ENCODE measurements at regions not wholly inside any gene's neighbourhood (a gene's known extent, or its start where the extent isn't known, plus 50 kb on each side); places are given as distances from the start of the nearest gene placed in this dataset.

DNA sequence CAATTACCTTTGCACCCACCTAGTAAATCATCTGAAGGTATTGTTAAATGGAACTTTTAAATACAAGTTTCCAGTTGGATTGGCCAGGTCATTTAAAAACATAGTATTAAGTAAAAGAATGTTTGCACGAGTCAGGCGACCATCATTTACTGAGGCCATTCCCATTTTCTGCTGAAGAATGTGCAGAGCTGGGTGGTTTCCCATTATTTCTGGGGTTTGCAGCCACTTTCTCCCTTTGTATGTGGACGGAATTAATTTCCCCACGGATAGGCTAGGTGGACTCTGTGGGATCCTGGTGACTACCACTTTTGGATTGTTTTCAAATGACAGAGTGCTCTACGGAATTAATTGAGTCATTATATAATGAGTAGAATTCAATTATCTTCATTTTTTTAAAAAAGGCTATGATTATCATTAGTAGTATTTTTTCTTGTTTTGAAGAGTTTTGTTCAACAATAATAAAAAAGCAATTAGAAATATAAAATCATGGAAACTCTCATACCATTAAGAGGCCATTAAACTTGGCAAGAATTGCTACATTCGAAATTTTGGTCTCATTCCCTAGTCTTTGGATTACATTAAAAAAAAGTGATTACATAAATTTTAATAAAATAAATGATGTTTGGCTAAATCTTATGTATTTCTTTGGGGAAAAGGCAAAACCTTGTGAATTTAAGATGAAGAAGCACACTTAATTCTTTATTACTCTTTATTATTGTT lies 120.4 kb upstream of the FZD8 start:
- in situ Hi-C loops (cut with HindIII; ENCODE audit: low sequenced_read_pairs) = no loop called here
- H3K4me3 ChIP-seq (ENCODE audit: low read depth, low read length) = no peak overlapping the region
- TF ChIP-seq, protein P1, sequence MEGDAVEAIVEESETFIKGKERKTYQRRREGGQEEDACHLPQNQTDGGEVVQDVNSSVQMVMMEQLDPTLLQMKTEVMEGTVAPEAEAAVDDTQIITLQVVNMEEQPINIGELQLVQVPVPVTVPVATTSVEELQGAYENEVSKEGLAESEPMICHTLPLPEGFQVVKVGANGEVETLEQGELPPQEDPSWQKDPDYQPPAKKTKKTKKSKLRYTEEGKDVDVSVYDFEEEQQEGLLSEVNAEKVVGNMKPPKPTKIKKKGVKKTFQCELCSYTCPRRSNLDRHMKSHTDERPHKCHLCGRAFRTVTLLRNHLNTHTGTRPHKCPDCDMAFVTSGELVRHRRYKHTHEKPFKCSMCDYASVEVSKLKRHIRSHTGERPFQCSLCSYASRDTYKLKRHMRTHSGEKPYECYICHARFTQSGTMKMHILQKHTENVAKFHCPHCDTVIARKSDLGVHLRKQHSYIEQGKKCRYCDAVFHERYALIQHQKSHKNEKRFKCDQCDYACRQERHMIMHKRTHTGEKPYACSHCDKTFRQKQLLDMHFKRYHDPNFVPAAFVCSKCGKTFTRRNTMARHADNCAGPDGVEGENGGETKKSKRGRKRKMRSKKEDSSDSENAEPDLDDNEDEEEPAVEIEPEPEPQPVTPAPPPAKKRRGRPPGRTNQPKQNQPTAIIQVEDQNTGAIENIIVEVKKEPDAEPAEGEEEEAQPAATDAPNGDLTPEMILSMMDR (IDR thresholded peaks at IDR 0.05; ENCODE audit: low read depth, low read length, missing control alignments) = no peak
- DNase-seq (ENCODE audit: low read depth) = no peak

DNA sequence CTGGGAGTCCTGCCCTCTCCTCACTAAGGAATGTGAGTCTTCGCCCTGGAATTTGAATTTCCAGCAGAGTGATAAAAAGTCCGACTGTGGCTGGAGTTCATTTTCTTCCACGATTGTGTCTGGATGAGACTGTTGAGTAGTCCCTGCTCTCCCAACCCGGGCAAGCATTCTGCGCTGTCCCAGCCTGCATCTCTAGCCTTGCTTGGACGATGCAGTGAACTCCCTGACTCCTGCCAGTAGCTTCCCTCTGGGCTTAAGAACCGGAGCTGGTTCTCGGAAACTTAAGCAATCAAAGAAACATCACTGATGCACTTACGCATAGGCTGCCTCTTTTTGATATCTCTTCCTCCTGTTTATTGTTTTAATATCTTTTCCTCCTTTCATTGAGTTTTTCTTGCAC lies 116.0 kb upstream of the FZD8 start:
- in situ Hi-C loops (cut with HindIII; ENCODE audit: low sequenced_read_pairs) = no loop called here
- DNase-seq (ENCODE audit: low read depth) = no peak
- TF ChIP-seq, protein P1 (IDR thresholded peaks at IDR 0.05; ENCODE audit: low read depth, low read length, missing control alignments) = no peak
- no peak overlapping the region for H3K4me3 ChIP-seq (ENCODE audit: low read depth, low read length)

DNA sequence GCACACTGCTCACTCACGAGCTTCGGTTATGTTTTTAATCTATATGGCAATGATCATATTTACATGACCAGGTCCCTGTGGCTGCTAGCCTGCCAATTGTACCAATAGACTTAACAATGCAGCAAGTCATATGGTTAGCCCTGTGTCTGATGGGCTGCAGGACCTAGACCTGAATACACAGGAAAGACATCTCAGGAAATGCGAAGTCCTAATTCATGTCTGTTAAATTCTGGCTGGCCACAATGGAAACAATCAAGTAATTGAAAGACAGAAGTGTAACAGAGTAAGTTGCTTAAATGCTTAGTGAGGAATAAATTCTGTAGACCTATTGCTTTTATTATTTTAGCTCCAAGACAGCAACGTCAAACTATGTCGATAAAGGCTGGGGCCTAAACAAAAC lies 112.4 kb upstream of the FZD8 start:
- H3K4me3 ChIP-seq (ENCODE audit: low read depth, low read length) = no peak overlapping the region
- in situ Hi-C loops (cut with HindIII; ENCODE audit: low sequenced_read_pairs) = no loop called here
- TF ChIP-seq, protein P1 (IDR thresholded peaks at IDR 0.05; ENCODE audit: low read depth, low read length, missing control alignments) = no peak
- DNase-seq (ENCODE audit: low read depth) = no peak

DNA sequence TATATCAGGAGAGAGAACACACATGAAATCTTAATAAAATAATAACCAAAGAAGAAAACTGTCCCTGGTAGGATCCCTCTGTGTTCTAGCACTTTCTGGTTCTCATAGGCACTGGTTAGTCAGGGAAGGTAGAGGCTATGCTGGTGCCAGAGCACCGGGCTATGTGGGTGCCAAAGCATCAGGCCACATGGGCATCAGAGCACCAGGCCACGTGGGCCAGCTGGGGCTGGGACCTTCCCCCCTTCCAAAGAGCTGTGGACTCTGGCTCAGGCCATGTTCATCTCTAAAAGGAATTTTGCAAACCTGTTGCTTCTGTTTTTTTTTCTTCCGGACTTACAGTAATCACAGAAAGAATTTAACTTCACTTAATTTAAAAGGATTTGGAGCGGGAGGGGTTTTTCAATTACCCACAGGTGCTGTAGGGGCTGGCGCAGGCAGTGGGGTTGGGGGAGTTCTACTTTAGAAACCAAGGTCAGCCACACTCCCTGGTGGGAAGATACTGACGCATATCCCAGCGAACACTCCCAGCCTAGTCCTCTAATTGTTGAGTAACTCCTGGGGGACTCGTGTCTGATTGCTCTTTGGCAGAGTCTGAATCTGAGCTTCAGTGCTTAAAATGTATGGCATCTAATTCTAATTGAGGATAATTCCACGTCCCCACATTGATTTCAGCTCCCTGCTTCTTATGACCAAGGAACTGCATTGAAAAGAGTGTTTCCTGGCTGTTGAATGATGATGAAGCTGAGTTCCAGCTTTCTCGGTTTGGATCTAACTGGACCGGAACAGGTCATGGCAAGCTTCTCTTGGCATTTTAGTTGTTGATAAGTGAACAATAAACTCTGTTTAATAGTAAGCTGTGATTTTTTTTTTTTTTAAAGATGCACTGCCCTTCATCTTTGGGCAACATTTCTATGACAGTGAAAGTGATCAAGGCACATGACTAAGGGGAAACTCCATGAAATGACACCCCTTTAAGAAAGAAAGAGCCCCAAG lies 110.7 kb upstream of the FZD8 start:
- DNase-seq (ENCODE audit: low read depth) = no peak
- in situ Hi-C loops (cut with HindIII; ENCODE audit: low sequenced_read_pairs) = no loop called here

DNA sequence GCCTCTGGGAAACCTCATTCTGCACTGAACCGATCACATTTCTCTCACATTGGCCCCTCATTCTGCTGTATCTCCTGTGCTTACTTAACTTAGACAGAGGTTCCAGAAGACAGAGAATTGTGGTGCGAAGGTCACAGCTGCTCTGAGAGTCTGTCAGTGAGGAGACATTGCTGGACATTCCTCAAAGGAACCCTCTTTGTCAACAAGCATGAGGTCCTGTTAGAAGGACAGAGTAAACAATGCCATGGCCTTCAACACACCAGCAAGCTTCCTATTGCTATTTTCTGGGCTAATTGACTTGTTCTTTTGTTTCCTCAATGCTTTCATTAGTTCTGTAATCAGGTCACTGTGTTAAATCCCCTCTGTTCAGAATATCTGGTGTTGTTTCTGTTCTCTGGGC lies 109.3 kb upstream of the FZD8 start:
- DNase-seq (ENCODE audit: low read depth) = no peak
- H3K4me3 ChIP-seq (ENCODE audit: low read depth, low read length) = no peak overlapping the region
- TF ChIP-seq, protein P1 (IDR thresholded peaks at IDR 0.05; ENCODE audit: low read depth, low read length, missing control alignments) = no peak
- in situ Hi-C loops (cut with HindIII; ENCODE audit: low sequenced_read_pairs) = no loop called here

More for the DNA sequence above, 110.7 kb upstream of the FZD8 start:
- no peak overlapping the region for H3K4me3 ChIP-seq (ENCODE audit: low read depth, low read length)
- TF ChIP-seq, protein P1 (IDR thresholded peaks at IDR 0.05; ENCODE audit: low read depth, low read length, missing control alignments) = no peak

DNA sequence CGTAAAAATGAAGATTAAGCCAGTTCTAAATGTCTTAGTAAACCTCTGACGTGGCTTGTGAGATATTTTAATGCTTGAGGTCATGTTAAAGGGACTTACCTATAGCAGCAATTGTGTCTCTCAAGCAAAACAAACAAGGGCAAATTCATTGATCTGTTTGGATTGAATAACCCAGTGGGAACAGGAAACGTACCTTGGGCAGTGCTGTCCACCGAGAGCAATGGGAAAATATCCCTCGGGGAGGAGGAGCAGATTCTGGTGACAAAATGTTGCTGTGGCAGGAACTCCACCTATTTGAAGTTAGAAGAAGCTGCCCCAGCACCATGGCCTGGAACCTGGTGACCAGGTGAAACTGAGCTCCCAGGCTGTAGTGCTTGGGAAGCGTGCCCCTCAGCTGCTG lies 107.1 kb upstream of the FZD8 start:
- H3K4me3 ChIP-seq (ENCODE audit: low read depth, low read length) = no peak overlapping the region
- no peak for DNase-seq (ENCODE audit: low read depth)
- in situ Hi-C loops (cut with HindIII; ENCODE audit: low sequenced_read_pairs) = no loop called here
- TF ChIP-seq, protein P1 (IDR thresholded peaks at IDR 0.05; ENCODE audit: low read depth, low read length, missing control alignments) = no peak

Measured in astrocyte of the cerebellum (primary cell).